UCSD-AML1 (cell line): ENCODE measurements at regions not wholly inside any gene's neighbourhood (a gene's known extent, or its start where the extent isn't known, plus 50 kb on each side); places are given as distances from the start of the nearest gene placed in this dataset.

Experiments
- DNase-seq: peaks from one replicate; lab custom pipeline; 2025; ENCODE audit not compliant: unreplicated experiment; lab: John Stamatoyannopoulos, UW

DNA sequence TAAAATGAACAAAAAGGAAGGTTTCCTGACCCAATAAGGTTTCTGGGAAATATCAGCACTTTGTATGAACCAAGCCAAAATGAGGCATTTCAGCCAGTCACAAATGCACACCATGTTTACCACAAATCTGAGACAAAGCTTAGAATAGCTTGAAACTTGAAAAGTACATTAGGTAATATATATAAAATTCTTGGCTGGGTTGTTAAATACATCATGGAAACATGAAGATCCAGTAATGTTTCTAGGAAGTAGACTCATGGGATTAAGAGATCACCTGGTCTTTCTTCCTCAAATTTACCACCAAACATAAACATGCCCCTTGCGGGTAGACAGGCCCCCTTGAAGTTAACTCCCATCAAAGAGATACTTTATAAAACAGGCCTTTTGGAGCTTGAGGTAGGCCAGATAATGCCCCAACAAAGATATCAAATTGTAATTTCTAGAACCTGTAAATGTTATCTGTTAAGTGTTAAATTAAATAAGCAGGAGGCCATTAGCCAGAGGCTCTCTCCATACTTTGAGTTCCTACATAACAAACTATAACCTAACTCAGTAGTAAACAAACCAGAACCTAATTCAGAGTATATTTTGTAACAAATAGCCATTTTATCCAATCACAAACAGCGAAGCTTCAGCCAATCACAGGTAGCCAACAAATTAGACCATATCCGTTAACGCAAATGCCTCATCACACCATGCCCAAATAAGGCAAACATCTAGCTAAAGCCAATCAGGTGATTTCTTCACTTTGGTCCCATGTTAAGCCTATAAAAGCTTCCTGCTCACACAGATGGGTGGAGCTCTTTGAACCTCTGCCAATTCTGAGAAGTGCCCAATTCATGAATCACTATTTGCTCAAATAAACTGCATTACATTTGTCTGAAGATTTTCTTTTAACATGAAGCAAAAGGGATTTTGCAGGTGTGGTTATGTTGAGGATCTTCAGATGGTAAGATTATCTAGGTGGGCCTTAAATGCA, 127.9 kb upstream of the TARS1 start:
- no peak for DNase-seq

GRCh38 chr5:33315189-33315588, 125.6 kb upstream of the TARS1 start:
- no peak for DNase-seq

GRCh38 chr5:33316773-33317172, 124.0 kb upstream of the TARS1 start:
- no peak for DNase-seq

DNA sequence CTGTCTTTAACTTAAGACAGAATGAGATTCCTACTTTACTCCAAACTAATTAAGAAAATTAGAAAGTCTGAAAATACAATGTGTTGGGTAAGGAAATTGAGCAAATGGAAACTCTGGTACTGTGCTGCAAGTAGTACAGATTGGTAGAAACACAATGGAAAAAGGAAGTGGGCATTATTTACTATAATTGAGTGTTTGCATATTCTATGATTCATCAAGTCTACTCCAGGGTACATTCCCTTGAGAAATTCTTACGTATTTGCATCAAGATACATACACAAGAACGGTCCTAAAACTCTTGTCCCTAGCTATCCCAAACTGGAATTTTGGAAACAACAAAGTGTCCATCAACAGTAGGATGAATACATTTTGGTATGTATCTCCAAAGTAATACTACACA, 123.5 kb upstream of the TARS1 start:
- no peak for DNase-seq

DNA sequence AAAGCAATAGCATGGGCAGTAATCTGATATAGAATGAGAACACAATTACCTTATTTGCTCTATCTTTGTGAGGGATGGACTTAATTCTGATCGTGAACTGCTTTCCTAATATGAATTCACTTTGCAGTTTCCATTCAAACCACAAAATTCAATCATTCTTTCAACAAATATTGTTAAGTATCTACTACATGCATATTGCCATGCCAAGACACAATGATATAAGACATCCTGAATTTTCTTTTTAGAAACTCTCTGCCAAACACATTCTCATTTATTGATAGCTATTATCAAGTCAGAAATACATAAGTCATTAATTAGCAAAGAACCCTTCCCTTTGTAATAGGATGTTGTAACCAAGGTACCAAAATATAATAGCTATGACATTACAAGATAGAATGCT, 121.6 kb upstream of the TARS1 start:
- no peak for DNase-seq

GRCh38 chr5:33319841-33320240, 120.9 kb upstream of the TARS1 start:
- DNase-seq = no peak

GRCh38 chr5:33321026-33321425, 119.7 kb upstream of the TARS1 start:
- no peak for DNase-seq

GRCh38 chr5:33322632-33323031, 118.1 kb upstream of the TARS1 start:
- no peak for DNase-seq

DNA sequence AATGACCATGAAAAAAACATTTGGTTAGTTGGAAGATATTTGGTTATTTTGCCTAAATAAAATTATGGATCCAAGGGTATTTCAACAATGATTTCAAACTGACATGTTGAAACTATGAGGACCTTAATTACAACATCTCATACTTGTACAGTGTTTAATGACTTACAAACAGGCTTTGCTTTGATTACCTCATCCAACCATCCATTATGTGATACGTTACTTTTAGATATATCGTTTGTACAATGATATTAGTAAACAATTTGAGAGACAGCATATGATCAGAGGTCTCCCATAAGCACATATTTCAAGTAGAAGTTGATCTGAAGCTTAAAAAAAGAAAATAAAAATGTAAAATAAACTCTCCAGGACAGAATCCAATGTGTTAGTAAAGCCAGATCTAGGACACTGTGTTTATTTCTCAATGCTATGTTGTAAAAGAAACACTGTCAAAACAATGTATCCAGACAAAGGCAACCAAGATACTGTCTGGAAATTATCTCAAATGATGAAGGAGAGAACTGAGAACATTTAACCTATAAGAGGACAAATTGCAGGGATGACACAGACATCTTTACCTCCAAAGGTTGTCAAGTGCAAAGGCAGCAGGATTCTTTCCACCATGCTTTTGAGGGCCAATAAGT, 116.0 kb upstream of the TARS1 start:
- DNase-seq = no peak

- no peak for DNase-seq
Measured at GRCh38 chr5:33328818-33329217, 111.9 kb upstream of the TARS1 start.

DNA sequence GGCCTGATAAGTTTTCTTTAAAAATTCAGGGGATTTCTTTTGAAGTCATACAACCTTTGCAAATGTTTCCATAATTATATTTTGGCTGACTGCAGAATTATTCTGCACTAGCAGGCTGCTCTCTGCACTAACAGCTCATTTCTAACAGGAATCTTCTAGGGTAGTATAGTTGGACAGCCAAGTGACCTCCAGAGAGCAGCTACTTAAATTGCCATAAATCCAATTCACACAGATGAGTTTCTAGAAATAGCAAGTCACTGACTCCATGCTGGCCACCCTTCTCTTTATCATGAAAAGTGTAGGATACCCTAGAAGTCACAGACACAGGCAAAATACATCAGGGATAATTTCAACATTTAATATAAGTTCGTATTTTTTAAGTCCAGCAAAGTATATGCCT, 110.9 kb upstream of the TARS1 start:
- no peak for DNase-seq

- no peak for DNase-seq
Measured at GRCh38 chr5:33330426-33330825, 110.3 kb upstream of the TARS1 start.

GRCh38 chr5:33330992-33331391, 109.8 kb upstream of the TARS1 start:
- DNase-seq = no peak

- no peak for DNase-seq
Measured at GRCh38 chr5:33332804-33333203, 108.0 kb upstream of the TARS1 start.

- DNase-seq = no peak
Measured at GRCh38 chr5:33334829-33335228, 105.9 kb upstream of the TARS1 start.

DNA sequence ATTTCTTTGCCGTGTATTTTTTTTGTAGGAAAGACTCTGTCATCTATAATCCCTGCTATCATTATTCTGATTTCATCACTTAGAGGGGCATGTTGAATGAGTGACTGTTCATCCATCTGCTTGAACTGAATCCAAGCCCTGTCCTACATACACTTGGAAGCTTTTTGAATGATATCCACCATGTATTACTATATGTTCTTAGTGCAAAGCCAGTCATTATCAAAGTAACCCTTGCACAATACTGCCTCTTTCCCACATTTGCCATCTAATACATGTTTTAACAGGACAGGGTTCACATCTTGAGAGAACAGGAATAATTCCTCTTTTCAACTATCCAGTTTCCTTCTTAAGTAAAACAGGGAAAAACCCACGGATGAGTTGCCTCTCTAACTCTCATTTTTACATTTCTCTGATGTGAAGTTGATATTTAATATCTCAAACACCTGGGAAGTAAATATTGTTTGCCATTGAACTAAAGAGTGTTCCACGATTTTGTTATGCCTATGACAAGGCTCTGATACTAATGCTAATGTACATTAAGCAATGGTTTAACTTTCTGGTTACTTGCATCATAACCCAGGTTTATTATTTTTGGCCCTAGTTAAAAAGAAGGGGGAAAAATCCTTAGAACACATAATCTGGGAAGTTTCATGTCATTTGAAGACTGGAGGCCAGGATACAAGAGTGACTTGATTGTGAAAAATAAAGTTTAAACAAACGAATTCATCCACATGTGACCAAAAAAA, 103.7 kb upstream of the TARS1 start:
- DNase-seq = no peak

GRCh38 chr5:33337637-33337992, 103.2 kb upstream of the TARS1 start:
- DNase-seq = no peak

DNA sequence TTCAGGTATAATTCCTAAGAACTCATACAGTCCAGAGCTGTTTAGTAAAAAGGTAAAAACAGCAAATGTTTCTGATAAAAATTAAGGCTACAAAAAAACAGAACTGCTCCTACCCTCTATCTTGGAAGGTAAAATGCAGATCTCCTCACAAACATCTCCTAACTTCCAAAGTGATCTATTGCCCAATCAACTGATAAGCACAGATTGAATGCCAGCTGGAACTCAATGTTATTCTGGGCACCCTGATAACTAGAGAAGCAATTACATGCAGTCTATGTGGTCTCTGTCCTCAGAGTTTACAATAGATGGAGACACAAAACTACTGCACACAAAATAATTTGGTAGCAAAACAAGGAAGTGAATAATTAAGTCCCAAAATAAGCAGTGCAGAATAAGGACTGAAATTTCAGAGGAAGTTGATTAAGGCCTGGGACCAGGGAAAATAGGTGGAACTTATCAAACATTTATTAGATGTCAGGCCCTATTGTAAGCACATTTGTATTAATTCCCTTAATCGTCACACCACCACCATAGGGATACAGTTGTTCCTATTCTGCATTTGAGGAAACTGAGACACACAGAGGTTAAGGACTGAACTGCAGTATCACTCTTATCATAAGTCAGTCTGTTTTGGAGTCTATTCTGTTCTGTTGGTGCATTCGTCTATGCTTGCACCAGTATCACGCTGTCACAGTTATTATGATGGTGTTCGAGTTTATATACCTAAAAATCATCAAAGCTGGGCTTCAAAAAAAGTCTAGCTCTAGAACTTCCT, 102.2 kb upstream of the TARS1 start:
- DNase-seq = no peak

DNA sequence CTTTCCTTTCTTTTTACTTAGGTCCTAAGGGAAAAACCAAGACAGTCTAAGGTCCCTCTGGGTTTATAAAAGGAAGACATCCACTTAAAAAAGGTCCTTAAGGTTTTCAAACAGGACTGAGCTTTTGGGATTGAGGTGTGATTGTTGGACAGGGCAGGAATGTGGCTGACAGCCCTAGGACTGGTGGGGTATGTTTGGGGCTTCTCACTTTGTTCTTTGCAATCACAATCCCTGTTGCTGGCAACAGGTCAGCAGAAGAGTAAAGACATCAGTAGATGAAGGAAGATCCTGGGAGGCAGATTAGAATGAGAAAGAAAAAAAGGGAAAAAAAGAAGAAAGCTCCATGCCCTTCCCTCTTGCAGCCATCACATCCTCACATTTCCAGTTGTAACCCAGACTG, 101.4 kb upstream of the TARS1 start:
- no peak for DNase-seq

DNA sequence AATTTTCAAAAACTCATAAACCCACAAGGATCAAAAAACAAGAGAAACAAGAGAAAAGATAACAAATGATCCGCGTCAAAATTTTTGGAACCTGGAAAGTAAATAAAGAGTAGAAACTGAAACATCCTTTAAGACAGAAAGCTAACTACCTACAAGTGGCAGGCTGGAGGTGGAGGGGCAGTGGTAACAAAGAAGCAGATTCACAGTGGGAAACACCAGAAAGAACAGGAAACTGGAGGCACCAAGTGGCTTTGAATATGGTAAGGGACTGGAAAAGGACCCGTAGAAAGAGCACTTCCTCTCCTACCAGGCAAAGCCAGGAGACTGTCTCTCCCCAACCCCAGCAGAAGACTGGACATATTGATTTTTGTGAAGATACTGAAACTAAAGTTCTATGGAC, 100.6 kb upstream of the TARS1 start:
- DNase-seq = peak; percentile 8

DNA sequence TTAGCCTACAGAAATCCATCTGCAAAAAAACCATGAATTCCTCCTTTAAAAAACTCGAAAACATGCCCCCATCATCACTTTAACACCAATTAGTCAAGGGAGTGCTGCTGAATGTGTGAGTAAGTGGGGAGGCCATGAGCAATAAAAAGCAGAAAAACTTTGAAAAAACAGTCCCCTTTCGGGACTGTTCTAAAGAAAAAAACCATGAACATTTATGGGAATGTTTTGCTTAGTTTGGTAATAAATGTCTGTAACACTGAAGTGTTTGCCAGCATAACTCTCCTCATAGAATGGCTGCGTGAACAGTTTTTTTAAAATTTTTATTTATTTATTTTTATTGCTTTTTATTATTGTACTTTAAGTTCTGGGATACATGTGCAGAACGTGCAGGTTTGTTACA, 99.4 kb upstream of the TARS1 start:
- DNase-seq = no peak
